ENCODE measurements at regions not wholly inside any gene's neighbourhood (a gene's known extent, or its start where the extent isn't known, plus 50 kb on each side); places are given as distances from the start of the nearest gene placed in this dataset.

- 93% methylated on average over 5 of the region's 5 CpGs; no CpG with 5 or more reads in 1 of the 2 experiments for WGBS, 2 experiments (ENCODE audit: extremely low coverage in 1 of 2, insufficient coverage in 1 of 2, insufficient read length in 1 of 2, insufficient replicate concordance in 2 of 2, low coverage in 1 of 2, low lambda C conversion rate in 2 of 2, missing lambda C conversion rate in 1 of 2)
- H3K36me3 ChIP-seq (ENCODE audit: control insufficient read depth in 2 of 4, insufficient read depth in 4 of 4, low read length in 3 of 4), result no peaks in the 10 kb centered on the region
- H2BK15ac ChIP-seq (ENCODE audit: low read length), result no peak overlapping the region
- no peak overlapping the region for H4K8ac ChIP-seq (ENCODE audit: extremely low read depth, insufficient read depth, low read length)
- no peaks in the 10 kb centered on the region for H3K27me3 ChIP-seq (replicated peaks in 1 of 4; ENCODE audit: control insufficient read depth in 3 of 4, extremely low read depth in 1 of 4, insufficient read depth in 3 of 4, low read length in 3 of 4)
- H3K79me2 ChIP-seq (ENCODE audit: control insufficient read depth in 1 of 2, insufficient read depth in 2 of 2, low read length in 2 of 2), result no peaks in the 10 kb centered on the region
- no peak overlapping the region for H2BK20ac ChIP-seq (ENCODE audit: low read length)
- no peak overlapping the region for H4K91ac ChIP-seq (replicated peaks; ENCODE audit: insufficient read length, low read length)
- DNase-seq (ENCODE audit: low read depth in 1 of 2, low spot score in 2 of 2) (no peak), FAIRE-seq (no peak)
- H4K20me1 ChIP-seq (replicated peaks in 1 of 2; ENCODE audit: control insufficient read depth in 1 of 2, insufficient read depth in 2 of 2, low read length in 2 of 2), result no peaks in the 10 kb centered on the region
- no peaks in the 10 kb centered on the region for H3K79me1 ChIP-seq (ENCODE audit: low read depth, low read length)
- no peak overlapping the region for H3K23ac ChIP-seq (ENCODE audit: insufficient read length)
- no peak overlapping the region for H2AFZ ChIP-seq (ENCODE audit: low read length)
- peaks cover 0 to 4% (median 0%) of the 10 kb centered on the region in 4 experiments; a peak in 1 of 7 replicates for H3K4me1 ChIP-seq (replicated peaks in 1 of 4; ENCODE audit: control insufficient read depth in 3 of 4, insufficient read depth in 4 of 4, low read length in 3 of 4)
- H3K14ac ChIP-seq (ENCODE audit: insufficient read length), result no peak overlapping the region
- POLR2A ChIA-PET (ENCODE audit: partially characterized antibody), result no interaction called here
- no peak overlapping the region for H3K9ac ChIP-seq (replicated peaks in 1 of 4; ENCODE audit: extremely low read depth in 1 of 4, low read depth in 3 of 4, low read length in 3 of 4)
- H3K27ac ChIP-seq (ENCODE audit: low read depth, low read length), result no peak overlapping the region
- CTCF ChIA-PET (ENCODE audit: partially characterized antibody), result no interaction called here
- H2BK5ac ChIP-seq (ENCODE audit: low read depth, low read length), result no peak overlapping the region
- H4K5ac ChIP-seq (ENCODE audit: insufficient read length, low read depth, low read length), result no peak overlapping the region
- no peak overlapping the region for H2AK5ac ChIP-seq (ENCODE audit: low read depth, low read length)
- no peak overlapping the region for H3K4me2 ChIP-seq (ENCODE audit: insufficient read depth in 1 of 2, low read depth in 2 of 2, low read length in 2 of 2)
- no peaks in the 10 kb centered on the region; the same call in 1 of the 2 replicates for H3K23me2 ChIP-seq (ENCODE audit: low read depth, low read length)
- no peak overlapping the region for H3K56ac ChIP-seq (replicated peaks; ENCODE audit: insufficient read length, low read depth, low read length)
- H3K9me3 ChIP-seq (ENCODE audit: insufficient read depth in 2 of 2, low read depth in 1 of 2, low read length in 1 of 2), result no peaks in the 10 kb centered on the region
- no peak overlapping the region for H2BK120ac ChIP-seq (replicated peaks; ENCODE audit: low read depth, low read length)
- H2BK12ac ChIP-seq (ENCODE audit: low read depth, low read length), result no peak overlapping the region
- no peak for TF ChIP-seq SAP30 (IDR thresholded peaks at IDR 0.05; ENCODE audit: insufficient read depth, insufficient replicate concordance, low read length)
- TF ChIP-seq HDAC2 (IDR thresholded peaks at IDR 0.05; ENCODE audit: borderline replicate concordance in 1 of 2, low read depth in 2 of 2, low read length in 2 of 2), result no peak
- TF ChIP-seq RAD21 (IDR thresholded peaks at IDR 0.05 in 1 of 2, conservative IDR thresholded peaks at IDR 0.05 in 1 of 2; ENCODE audit: low read depth in 2 of 2, low read length in 2 of 2), result peak; percentile 4 to 26; a peak in 1 of 4 replicates
- H3K4me3 ChIP-seq (ENCODE audit: extremely low read depth in 1 of 4, insufficient read depth in 2 of 4, low read depth in 3 of 4, low read length in 4 of 4), result no peak overlapping the region
- H3K18ac ChIP-seq (ENCODE audit: extremely low read depth, low read length), result no peak overlapping the region
- H3K4ac ChIP-seq (replicated peaks; ENCODE audit: insufficient read length, low read depth, low read length), result no peak overlapping the region
Observed at GRCh38 chr3:177739461-177739860, 542.2 kb upstream of the TBL1XR1 start.
